Astrocyte of the cerebellum (primary cell): ENCODE measurements at regions not wholly inside any gene's neighbourhood (a gene's known extent, or its start where the extent isn't known, plus 50 kb on each side); places are given as distances from the start of the nearest gene placed in this dataset.

ENCODE experiments used
- DNase-seq: peaks from one replicate; pipeline ENCODE4 v3.0.0-alpha.2; 2011; ENCODE audit warnings: low read depth
- H3K4me3 ChIP-seq: 2 replicates; pipeline ENCODE4 v1.5.1; 2011; ENCODE audit warnings: mild to moderate bottlenecking, low read depth, low read length, moderate library complexity
- in situ Hi-C: cut with HindIII; loops from 2 replicates; pipeline ENCODE4 v1.10.0; 2017; ENCODE audit warnings: low sequenced_read_pairs
- TF ChIP-seq, protein P1 (sequence below): IDR thresholded peaks from 2 replicates; pipeline ENCODE4 v1.5.1; 2012; ENCODE audit warnings: low read length, low read depth, moderate library complexity, mild to moderate bottlenecking; ENCODE audit errors: missing control alignments

DNA sequence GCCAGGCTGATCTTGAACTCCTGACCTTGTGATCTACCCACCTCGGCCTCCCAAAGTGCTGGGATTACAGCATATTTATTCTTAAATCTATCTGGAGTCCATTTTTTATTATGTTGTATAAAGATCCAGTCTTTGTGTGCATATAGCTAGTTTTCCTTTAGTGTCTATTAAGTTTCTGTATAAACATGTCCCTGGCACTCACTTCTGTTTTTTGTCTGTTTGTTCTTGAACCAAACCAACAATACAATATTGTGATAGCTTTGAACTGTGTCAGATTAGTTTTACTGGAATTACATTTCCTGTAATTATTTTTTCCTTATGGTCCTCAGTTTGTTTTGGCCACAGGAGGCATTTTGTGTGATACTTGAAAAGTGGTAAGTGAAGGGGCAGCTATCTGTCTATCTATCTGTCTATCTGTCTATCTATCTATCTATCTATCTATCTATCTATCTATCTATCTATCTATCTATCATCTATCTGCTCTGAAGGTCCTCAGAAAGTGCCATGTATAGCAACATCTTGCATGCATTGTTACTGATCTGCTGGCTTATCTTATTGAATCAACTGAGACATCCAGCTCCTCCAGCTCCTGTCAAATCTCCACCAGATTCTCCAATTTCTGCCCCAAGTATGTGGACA is 70.9 kb upstream of the ACVR1 start:
- no peak for DNase-seq
- no peak overlapping the region for H3K4me3 ChIP-seq
- in situ Hi-C loops = no loop called here
- TF ChIP-seq, protein P1, sequence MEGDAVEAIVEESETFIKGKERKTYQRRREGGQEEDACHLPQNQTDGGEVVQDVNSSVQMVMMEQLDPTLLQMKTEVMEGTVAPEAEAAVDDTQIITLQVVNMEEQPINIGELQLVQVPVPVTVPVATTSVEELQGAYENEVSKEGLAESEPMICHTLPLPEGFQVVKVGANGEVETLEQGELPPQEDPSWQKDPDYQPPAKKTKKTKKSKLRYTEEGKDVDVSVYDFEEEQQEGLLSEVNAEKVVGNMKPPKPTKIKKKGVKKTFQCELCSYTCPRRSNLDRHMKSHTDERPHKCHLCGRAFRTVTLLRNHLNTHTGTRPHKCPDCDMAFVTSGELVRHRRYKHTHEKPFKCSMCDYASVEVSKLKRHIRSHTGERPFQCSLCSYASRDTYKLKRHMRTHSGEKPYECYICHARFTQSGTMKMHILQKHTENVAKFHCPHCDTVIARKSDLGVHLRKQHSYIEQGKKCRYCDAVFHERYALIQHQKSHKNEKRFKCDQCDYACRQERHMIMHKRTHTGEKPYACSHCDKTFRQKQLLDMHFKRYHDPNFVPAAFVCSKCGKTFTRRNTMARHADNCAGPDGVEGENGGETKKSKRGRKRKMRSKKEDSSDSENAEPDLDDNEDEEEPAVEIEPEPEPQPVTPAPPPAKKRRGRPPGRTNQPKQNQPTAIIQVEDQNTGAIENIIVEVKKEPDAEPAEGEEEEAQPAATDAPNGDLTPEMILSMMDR = no peak

- TF ChIP-seq, protein P1 = no peak
- in situ Hi-C loops = no loop called here
- no peak for DNase-seq
- no peak overlapping the region for H3K4me3 ChIP-seq
These were observed 63.9 kb upstream of the ACVR1 start for GRCh38 chr2:157940024-157940423.

DNA sequence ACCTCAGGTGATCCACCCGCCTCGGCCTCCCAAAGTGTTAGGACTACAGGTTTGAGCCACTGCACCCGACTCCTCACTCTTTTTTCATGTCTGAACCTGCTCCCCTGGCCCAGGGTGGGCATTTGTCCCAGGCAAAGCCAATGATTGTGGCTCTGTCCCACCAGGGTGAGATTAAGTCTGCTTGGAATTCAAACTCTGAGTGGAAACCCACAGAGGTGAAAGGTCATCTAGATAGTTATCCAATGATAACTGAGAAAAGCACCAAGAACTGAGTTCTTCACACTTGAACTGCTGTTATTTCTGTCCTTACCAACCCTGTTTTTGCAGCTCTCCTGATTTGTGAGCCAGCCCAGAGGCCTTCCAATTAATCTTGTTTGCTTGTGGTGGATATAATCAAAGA is 62.4 kb upstream of the ACVR1 start:
- TF ChIP-seq, protein P1 = no peak

DNA sequence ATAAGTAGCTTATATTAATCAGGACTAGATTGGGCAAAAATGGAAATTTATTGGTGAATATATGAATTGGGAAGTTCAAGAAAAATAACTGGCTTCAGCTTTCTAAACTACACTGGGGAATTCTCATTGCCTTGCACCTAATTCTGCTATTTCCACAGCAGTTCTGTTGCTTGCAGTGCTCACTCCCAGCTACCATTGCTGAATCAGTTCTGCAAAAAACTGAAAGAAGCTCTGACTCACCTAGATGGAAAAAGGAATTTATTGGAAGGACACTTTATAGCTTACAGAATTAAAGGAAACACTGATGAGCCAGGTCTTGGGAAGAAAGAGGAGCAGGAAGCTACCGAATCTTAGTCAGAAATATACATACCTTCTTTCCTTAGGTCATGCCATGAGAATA is 60.3 kb upstream of the ACVR1 start:
- TF ChIP-seq, protein P1 = no peak
- no peak for DNase-seq
- H3K4me3 ChIP-seq = no peak overlapping the region
- in situ Hi-C loops = no loop called here

More for the DNA sequence above, 62.4 kb upstream of the ACVR1 start:
- no peak for DNase-seq
- no peak overlapping the region for H3K4me3 ChIP-seq
- in situ Hi-C loops = no loop called here

GRCh38 chr2:157935378-157935906 is 59.3 kb upstream of the ACVR1 start:
- no peak overlapping the region for H3K4me3 ChIP-seq
- no peak for DNase-seq
- TF ChIP-seq, protein P1 = no peak
- in situ Hi-C loops = no loop called here

DNA sequence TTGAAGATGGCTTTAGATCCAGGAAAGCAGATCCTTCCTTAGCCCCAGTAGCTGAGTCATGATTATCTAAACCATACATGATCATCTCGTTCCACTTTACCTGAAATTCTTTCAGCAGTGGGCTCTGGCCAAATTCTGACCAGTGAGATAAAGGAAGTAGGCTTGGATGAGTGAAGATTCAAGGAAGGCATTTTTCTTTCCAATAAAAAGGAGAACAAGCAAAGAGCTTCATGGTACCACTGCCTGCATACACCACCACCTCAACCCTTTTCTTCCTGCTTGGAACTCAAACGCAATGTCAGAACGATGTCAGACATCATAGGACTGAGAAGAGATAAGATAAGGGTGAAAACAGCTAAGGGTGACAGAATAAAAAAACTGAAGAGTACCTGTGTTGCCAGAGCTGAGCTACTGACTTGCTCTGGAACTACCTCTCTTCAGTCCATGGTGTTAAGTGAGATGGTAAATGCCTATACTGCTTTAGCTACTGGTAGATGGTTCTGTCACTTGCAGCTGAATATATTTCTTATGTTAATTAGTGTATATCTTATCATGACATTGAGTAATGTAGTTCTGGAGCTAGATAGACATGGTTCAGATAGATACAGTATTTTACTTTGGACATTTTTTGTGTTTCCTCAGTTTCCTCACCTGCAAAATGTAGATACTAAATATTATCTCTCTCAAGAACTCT is 58.7 kb upstream of the ACVR1 start:
- in situ Hi-C loops = loop anchor here (5.0 kb wide), 1 partner anchor 98 kb away; no protein-coding TSS in a partner anchor
- no peak for DNase-seq
- TF ChIP-seq, protein P1 = no peak
- H3K4me3 ChIP-seq = no peak overlapping the region
